Osteoblast (primary cell): ENCODE measurements at regions not wholly inside any gene's neighbourhood (a gene's known extent, or its start where the extent isn't known, plus 50 kb on each side); places are given as distances from the start of the nearest gene placed in this dataset.

ENCODE experiments used
- DNase-seq: peaks from one replicate; pipeline ENCODE4 v3.0.0; 2011; ENCODE audit warnings: low spot score, mixed read lengths; ENCODE audit not compliant: insufficient read length; ENCODE audit errors: missing footprints
- H2AFZ ChIP-seq: 2 replicates; pipeline ENCODE4 v1.6.0; 2011; ENCODE audit warnings: mild to moderate bottlenecking, low read length
- H3K27ac ChIP-seq: 2 replicates; pipeline ENCODE4 v1.5.1; 2011; ENCODE audit warnings: mild to moderate bottlenecking, low read depth, low read length, moderate library complexity
- H3K27me3 ChIP-seq: 2 replicates; pipeline ENCODE4 v1.6.0; 2012; ENCODE audit warnings: mild to moderate bottlenecking, control low read depth, inconsistent platforms, low read length, moderate library complexity; ENCODE audit not compliant: insufficient read depth
- H3K36me3 ChIP-seq: 2 replicates; pipeline ENCODE4 v1.5.1; 2011; ENCODE audit warnings: mild to moderate bottlenecking, low read length, control low read depth, moderate library complexity; ENCODE audit not compliant: insufficient read depth
- H3K4me1 ChIP-seq: 2 replicates; pipeline ENCODE4 v1.5.1; 2011; ENCODE audit warnings: mild to moderate bottlenecking, low read length, control low read depth, moderate library complexity; ENCODE audit not compliant: insufficient read depth
- H3K4me2 ChIP-seq: 2 replicates; pipeline ENCODE4 v1.6.0; 2011; ENCODE audit warnings: mild to moderate bottlenecking, low read length; ENCODE audit not compliant: insufficient read depth
- H3K4me3 ChIP-seq: fragments of 200-600 bp; sonication (generic); 3 replicates; pipeline ENCODE4 v1.5.1; 2012; ENCODE audit warnings: mild to moderate bottlenecking, low read length, inconsistent platforms; ENCODE audit not compliant: insufficient read depth
- H3K79me2 ChIP-seq: 2 replicates; pipeline ENCODE4 v1.6.0; 2012; ENCODE audit warnings: mild to moderate bottlenecking, low read length, control low read depth, inconsistent platforms; ENCODE audit not compliant: insufficient read depth
- H3K9me3 ChIP-seq: 2 replicates; pipeline ENCODE4 v1.5.1; 2011; ENCODE audit warnings: low read depth, low read length, control low read depth
- H4K20me1 ChIP-seq: 2 replicates; pipeline ENCODE4 v1.6.0; 2012; ENCODE audit warnings: mild to moderate bottlenecking, low read length, control low read depth; ENCODE audit not compliant: insufficient read depth
- CTCF ChIP-seq: IDR thresholded peaks from 2 replicates; pipeline ENCODE4 v1.5.1; 2011; ENCODE audit warnings: mild to moderate bottlenecking, low read depth, low read length, moderate library complexity; ENCODE audit errors: extremely low read depth

- peak overlapping the region; percentile 100 for H3K4me2 ChIP-seq
- H3K27me3 ChIP-seq: no peaks in the 10 kb centered on the region
- H4K20me1 ChIP-seq: peaks cover 15% of the 10 kb centered on the region
- H3K27ac ChIP-seq: peak overlapping the region; percentile 86
- H3K9me3 ChIP-seq: no peaks in the 10 kb centered on the region
- TF ChIP-seq CTCF: no peak
- peak; percentile 91 for DNase-seq
- peaks cover 26% of the 10 kb centered on the region for H3K4me1 ChIP-seq
- H3K79me2 ChIP-seq: peaks cover 61% of the 10 kb centered on the region
- H2AFZ ChIP-seq: peak overlapping the region; percentile 73
- no peaks in the 10 kb centered on the region for H3K36me3 ChIP-seq
- peak overlapping the region; percentile 95 for H3K4me3 ChIP-seq
Measured at GRCh38 chr3:42014921-42015533, 53.1 kb upstream of the ULK4 start.

DNA sequence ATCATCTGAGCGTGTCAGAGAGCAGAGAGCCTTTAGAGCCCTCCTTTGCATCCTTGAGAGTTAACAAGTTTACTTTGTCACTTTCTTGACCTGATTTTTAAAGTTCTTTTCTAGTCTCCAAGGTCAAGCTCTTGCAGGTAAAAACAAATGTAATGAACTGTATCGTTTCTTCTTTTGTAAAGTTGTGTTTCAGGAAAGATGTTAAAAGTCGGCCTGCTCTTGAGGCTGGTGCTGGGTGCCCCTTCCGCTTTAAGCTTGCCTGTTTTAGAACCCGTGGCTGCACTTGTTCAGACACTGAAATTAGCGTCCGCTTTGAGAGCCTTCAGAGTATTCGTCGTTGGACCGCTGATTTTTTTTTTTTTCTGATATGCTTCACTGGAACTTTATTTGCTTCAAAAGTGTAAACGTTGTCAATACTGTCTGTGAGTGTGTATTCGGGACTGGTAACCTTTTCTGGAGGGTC lies 52.6 kb upstream of the ULK4 start:
- Histone ChIP-seq H3K4me2 (peak overlapping the region; percentile 100), H3K27ac (peak overlapping the region; percentile 86), H2AFZ (peak overlapping the region; percentile 73), H3K36me3 (no peaks in the 10 kb centered on the region), H3K4me3 (peak overlapping the region; percentile 95), H4K20me1 (peaks cover 15% of the 10 kb centered on the region), H3K27me3 (no peaks in the 10 kb centered on the region), H3K79me2 (peaks cover 55% of the 10 kb centered on the region), H3K9me3 (no peaks in the 10 kb centered on the region), H3K4me1 (peaks cover 21% of the 10 kb centered on the region)
- TF ChIP-seq CTCF: no peak
- peak; percentile 77 for DNase-seq

GRCh38 chr3:42013691-42014457 lies 52.0 kb upstream of the ULK4 start:
- no peaks in the 10 kb centered on the region for H3K27me3 ChIP-seq
- H3K4me2 ChIP-seq: peak overlapping the region; percentile 100
- TF ChIP-seq CTCF: no peak
- H3K4me3 ChIP-seq: peak overlapping the region; percentile 95
- peaks cover 17% of the 10 kb centered on the region for H3K4me1 ChIP-seq
- peak; percentile 79 for DNase-seq
- H3K9me3 ChIP-seq: no peaks in the 10 kb centered on the region
- H3K27ac ChIP-seq: peak overlapping the region; percentile 86
- H3K36me3 ChIP-seq: no peaks in the 10 kb centered on the region
- peaks cover 49% of the 10 kb centered on the region for H3K79me2 ChIP-seq
- peaks cover 15% of the 10 kb centered on the region for H4K20me1 ChIP-seq
- H2AFZ ChIP-seq: peak overlapping the region; percentile 73

DNA sequence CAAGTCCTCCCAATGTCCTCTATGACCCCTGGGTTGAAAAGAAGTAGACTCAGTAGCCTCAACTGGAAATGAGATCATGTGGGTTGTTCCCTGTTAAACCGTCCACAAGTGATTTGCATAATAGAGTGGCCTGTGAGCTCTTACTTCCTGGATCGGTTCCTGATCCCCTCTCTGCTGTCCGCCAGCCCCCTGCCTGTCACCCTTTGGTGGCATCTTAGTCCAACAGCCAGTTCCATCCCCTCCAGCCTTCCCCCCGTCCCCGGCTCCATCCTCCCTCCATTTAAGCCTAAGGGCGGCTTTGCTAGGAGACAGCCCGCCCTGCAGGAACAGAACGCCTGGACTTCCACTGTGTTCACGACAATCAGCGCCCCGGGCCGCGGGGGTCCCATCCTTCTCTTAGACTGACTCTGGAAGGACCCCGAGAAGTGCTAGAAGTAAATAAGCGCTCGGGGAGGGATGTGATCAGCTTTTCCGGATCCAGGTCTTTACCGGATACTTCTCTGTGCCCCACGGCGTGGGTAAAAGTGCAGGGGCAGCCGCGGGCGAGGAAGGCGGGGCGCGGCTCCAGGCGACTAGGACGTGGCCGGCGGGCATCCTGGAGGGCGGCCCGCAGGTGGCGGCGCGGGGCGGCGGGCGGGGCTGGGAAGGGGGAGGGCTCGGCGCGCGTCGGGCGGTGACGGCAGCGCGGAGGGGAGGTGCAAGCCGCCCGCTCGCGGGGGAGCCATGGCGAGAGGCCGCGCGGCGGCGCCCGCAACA lies 51.2 kb upstream of the ULK4 start:
- Histone ChIP-seq H3K36me3 (no peaks in the 10 kb centered on the region), H3K79me2 (peaks cover 41% of the 10 kb centered on the region), H2AFZ (peak overlapping the region; percentile 78), H3K4me2 (peak overlapping the region; percentile 86), H3K27ac (peak overlapping the region; percentile 46), H3K9me3 (no peaks in the 10 kb centered on the region), H3K27me3 (no peaks in the 10 kb centered on the region), H3K4me1 (peaks cover 17% of the 10 kb centered on the region), H4K20me1 (peaks cover 15% of the 10 kb centered on the region), H3K4me3 (peak overlapping the region; percentile 95)
- TF ChIP-seq CTCF: no peak
- peak; percentile 98 for DNase-seq
